Common myeloid progenitor, CD34-positive (primary cell): ENCODE measurements at regions not wholly inside any gene's neighbourhood (a gene's known extent, or its start where the extent isn't known, plus 50 kb on each side); places are given as distances from the start of the nearest gene placed in this dataset.

Source experiments
- CTCF ChIA-PET: fragments of 350-600 bp; sonication (Branson Sonifier 250); formaldehyde crosslinking; loops from one replicate; lab custom pipeline; 2021; ENCODE audit warnings: antibody characterized with exemption; lab: Charles Lee
- POLR2A ChIA-PET: fragments of 350-600 bp; sonication (Branson Sonifier 250); formaldehyde crosslinking; loops from one replicate; lab custom pipeline; 2021; ENCODE audit warnings: antibody characterized with exemption; lab: Charles Lee
- DNase-seq, 3 donors: peaks; one replicate each; pipeline versions ENCODE4 v3.0.0 to v3.0.0-alpha.2; 2013
- H3K27ac ChIP-seq, 2 experiments: 1 replicate in 1 of 2; 2 replicates in 1 of 2; pipeline ENCODE4 v1.7.0; 2013; ENCODE audit warnings: inconsistent platforms in 2 of 2, low read length in 2 of 2, mild to moderate bottlenecking in 2 of 2, low read depth in 1 of 2, moderate library complexity in 1 of 2; ENCODE audit not compliant: severe bottlenecking in 2 of 2, insufficient read depth in 1 of 2, poor library complexity in 1 of 2
- H3K27me3 ChIP-seq, 5 experiments: replicated peaks in 2 of 5; 1 replicate in 3 of 5; 2 replicates in 2 of 5; pipeline versions ENCODE4 v1.6.1 to v1.7.0; 2013; ENCODE audit warnings: low read length in 4 of 5, mild to moderate bottlenecking in 2 of 5, moderate library complexity in 2 of 5, inconsistent platforms in 1 of 5; ENCODE audit not compliant: insufficient read depth in 5 of 5, control insufficient read depth in 4 of 5
- H3K36me3 ChIP-seq, 4 experiments: 1 replicate in 2 of 4; 2 replicates in 2 of 4; pipeline versions ENCODE4 v1.6.1 to v1.7.0; 2013; ENCODE audit warnings: low read length in 3 of 4, control low read depth in 1 of 4, mild to moderate bottlenecking in 1 of 4; ENCODE audit not compliant: control insufficient read depth in 4 of 4, insufficient read depth in 4 of 4
- H3K4me1 ChIP-seq, 4 experiments: 1 replicate in 3 of 4; 2 replicates in 1 of 4; pipeline versions ENCODE4 v1.6.1 to v1.7.1; 2013; ENCODE audit warnings: low read length in 3 of 4, mild to moderate bottlenecking in 3 of 4, control low read depth in 1 of 4, inconsistent platforms in 1 of 4, moderate library complexity in 1 of 4; ENCODE audit not compliant: control insufficient read depth in 4 of 4, insufficient read depth in 4 of 4; ENCODE audit errors: control extremely low read depth in 1 of 4
- H3K4me3 ChIP-seq, 7 experiments: 1 replicate in 4 of 7; 2 replicates in 3 of 7; pipeline versions ENCODE4 v1.5.1 to v1.7.0; 2013; ENCODE audit warnings: mild to moderate bottlenecking in 7 of 7, low read length in 6 of 7, moderate library complexity in 6 of 7, inconsistent platforms in 2 of 7, low read depth in 2 of 7, control low read depth in 1 of 7; ENCODE audit not compliant: insufficient read depth in 4 of 7, control insufficient read depth in 1 of 7; ENCODE audit errors: extremely low read depth in 1 of 7
- H3K9me3 ChIP-seq, 5 experiments: 1 replicate in 4 of 5; 2 replicates in 1 of 5; pipeline versions ENCODE4 v1.6.1 to v1.7.1; 2013; ENCODE audit warnings: low read length in 4 of 5, mild to moderate bottlenecking in 2 of 5, inconsistent platforms in 1 of 5, low read depth in 1 of 5, moderate library complexity in 1 of 5; ENCODE audit not compliant: control insufficient read depth in 4 of 5, insufficient read depth in 2 of 5; ENCODE audit errors: control extremely low read depth in 1 of 5
- WGBS: methylation state at CpG from one replicate; pipeline ENCODE4 v1.1.5; 2013; ENCODE audit not compliant: insufficient coverage; 5-methylcytosine and 5-hydroxymethylcytosine counted together

DNA sequence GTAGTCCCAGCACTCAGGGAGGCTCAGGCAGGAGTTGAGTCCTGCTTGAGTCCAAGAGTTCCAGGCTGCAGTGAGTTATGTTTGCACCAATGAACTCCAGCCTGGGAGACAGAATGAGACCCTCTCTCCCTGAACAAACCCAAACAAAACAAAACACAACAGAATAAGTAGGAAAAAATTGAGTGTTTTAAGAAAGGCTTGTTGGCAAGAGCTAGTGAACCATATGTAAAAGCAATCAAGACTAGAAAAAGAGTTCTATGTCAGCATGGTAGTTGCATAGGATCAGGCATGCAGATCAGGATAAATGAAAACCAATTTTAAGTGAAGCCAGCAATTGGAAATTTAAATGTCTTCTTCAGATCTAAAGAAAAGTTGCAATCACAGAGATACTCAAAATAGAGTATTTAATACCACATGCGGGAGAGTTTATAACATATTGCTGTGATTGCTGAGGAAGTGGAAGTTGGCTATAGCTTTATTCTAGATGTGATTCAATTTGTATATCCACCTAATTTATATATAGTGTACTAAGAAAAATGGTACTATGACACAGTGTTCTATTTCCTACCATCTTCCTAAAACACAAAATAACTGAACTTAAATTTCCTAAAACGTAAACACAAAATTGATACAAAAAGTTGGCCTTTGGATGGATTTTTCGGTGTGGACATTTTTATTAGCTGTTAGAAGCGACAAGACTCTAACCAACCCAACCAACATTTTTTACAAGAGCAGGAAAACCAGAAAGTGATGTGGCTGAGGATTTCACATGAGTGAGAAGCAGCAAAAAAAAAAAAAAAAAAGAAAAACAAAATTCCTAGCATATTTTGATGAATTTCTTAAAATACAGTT is 101.9 kb upstream of the ROBO1 start:
- no peaks in the 10 kb centered on the region for H3K4me1 ChIP-seq
- CTCF ChIA-PET, result no interaction called here
- DNase-seq, result no peak
- no peaks in the 10 kb centered on the region for H3K36me3 ChIP-seq
- no peaks in the 10 kb centered on the region for H3K9me3 ChIP-seq
- no peaks in the 10 kb centered on the region for H3K27me3 ChIP-seq
- H3K4me3 ChIP-seq, result no peak overlapping the region
- POLR2A ChIA-PET, result no interaction called here
- H3K27ac ChIP-seq, result no peak overlapping the region
- WGBS, result no CpG with 5 or more reads among the region's 4 CpGs

GRCh38 chr3:79866162-79866561 is 98.4 kb upstream of the ROBO1 start:
- H3K27ac ChIP-seq, result no peak overlapping the region
- no peaks in the 10 kb centered on the region for H3K9me3 ChIP-seq
- no peak for DNase-seq
- no peaks in the 10 kb centered on the region for H3K27me3 ChIP-seq
- no peaks in the 10 kb centered on the region for H3K4me1 ChIP-seq
- ChIA-PET CTCF (no interaction called here), POLR2A (no interaction called here)
- WGBS, result no CpG with 5 or more reads among the region's 2 CpGs
- H3K36me3 ChIP-seq, result no peaks in the 10 kb centered on the region
- H3K4me3 ChIP-seq, result no peak overlapping the region

DNA sequence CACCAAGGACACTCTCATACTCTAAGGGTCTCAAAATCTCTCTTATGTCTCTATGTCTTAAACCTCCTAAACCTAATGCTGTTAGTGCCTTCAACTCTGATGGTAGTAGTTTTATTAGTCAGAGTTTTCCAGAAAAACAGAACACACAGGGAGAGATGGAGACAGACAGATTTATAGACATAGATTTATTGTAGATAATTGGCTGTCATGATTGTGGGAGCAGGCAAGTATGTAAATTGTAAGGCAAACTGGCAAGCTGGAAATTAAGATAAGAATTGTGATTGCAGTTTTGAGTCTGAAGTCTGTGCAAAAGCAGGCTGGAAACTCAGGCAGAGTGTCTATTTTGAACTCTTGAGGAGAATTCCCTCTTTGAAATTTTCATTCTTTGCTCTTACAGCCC is 96.3 kb upstream of the ROBO1 start:
- no peaks in the 10 kb centered on the region for H3K9me3 ChIP-seq
- DNase-seq, result no peak
- no peaks in the 10 kb centered on the region for H3K36me3 ChIP-seq
- no peak overlapping the region for H3K27ac ChIP-seq
- H3K27me3 ChIP-seq, result no peaks in the 10 kb centered on the region
- no peak overlapping the region for H3K4me3 ChIP-seq
- no peaks in the 10 kb centered on the region for H3K4me1 ChIP-seq
- CTCF ChIA-PET, result no interaction called here
- POLR2A ChIA-PET, result no interaction called here

DNA sequence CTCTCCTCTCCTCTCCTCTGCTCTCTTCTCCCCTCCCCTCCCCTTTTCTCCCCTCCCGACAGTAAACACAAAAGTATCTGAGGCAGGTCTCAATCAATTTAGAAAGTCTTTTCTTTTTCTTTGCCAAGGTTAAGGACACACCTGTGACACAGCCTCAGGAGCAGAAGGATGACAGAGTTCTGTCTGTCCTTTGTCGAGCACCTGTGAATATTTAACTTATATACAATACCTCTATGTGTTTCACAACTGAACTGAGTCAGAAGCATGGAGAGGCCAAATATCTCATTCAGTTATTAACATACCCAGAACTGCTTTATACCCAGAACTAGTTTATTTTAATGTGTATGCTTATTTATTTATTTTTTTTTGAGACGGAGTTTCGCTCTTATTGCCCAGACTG is 81.1 kb upstream of the ROBO1 start:
- Histone ChIP-seq H3K4me1 (no peaks in the 10 kb centered on the region), H3K27ac (no peak overlapping the region), H3K36me3 (no peaks in the 10 kb centered on the region), H3K4me3 (no peak overlapping the region), H3K27me3 (no peaks in the 10 kb centered on the region), H3K9me3 (no peaks in the 10 kb centered on the region)
- ChIA-PET POLR2A (no interaction called here), CTCF (no interaction called here)
- 80% methylated on average over 1 of the region's 4 CpGs for WGBS
- no peak for DNase-seq

DNA sequence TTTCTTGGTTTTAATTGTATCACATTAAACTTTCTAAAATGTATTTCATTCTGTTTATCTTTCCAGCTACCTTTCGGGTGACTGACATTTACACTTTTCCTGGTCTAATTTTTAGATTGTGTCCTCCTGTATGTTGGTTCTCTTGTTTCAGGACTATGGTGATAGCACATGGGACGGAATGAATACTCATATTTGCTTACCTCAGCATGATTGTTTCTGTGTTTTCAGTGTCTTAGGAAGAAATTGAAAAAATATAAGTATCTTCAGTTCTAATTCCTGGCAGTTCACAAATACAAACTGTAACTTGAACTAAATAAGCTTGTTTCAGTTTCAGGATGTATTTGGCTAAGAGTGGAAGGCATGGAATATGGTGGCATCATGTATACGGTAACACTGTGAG is 80.1 kb upstream of the ROBO1 start:
- Histone ChIP-seq H3K27ac (no peak overlapping the region), H3K9me3 (no peaks in the 10 kb centered on the region), H3K27me3 (no peaks in the 10 kb centered on the region), H3K4me1 (no peaks in the 10 kb centered on the region), H3K4me3 (no peak overlapping the region), H3K36me3 (no peaks in the 10 kb centered on the region)
- DNase-seq, result no peak
- POLR2A ChIA-PET, result no interaction called here
- CTCF ChIA-PET, result no interaction called here
- 100% methylated on average over 1 of the region's 3 CpGs for WGBS

DNA sequence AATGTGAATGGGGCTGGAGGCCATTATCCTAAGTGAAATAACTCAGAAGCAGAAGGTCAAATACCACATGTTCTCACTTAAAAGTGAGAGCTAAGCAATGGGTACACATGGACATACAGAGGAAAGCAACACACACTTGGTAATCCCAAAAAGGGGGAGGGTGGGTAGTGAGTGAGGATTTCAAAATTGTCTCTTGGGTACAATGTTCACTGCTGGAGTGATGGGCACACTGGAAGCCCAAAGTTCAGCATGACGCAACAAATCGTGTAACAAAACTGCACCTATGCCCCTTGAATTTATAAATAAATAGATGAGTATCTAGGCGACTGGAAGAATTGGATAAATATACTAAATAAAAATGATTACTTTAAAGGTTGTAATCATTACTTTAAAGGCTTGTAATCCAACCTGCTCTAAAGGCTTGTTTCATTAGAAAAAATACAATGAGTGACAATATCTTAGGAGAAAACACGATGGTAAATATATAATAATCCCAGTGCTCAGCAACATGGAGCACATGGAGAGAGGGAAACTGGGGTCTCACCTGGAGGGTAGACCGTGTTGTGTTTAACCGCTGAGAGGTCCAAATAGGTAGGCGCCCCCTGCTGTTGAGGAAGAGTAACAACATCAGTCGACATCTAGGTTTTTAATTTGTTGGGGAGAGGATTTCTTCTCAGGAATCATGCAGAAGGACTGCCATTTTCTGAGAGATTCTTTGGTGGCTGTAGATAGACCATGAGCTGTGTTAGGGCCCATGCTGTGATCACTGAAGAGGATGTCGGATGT is 78.5 kb upstream of the ROBO1 start:
- ChIA-PET CTCF (interaction anchor here (0.6 kb wide), 1 partner anchor 1117 kb away, joined by 3 read pairs; no protein-coding TSS in a partner anchor), POLR2A (no interaction called here)
- WGBS, result 49% methylated on average over 6 of the region's 9 CpGs
- H3K4me3 ChIP-seq, result no peak overlapping the region
- no peaks in the 10 kb centered on the region for H3K27me3 ChIP-seq
- no peaks in the 10 kb centered on the region for H3K4me1 ChIP-seq
- H3K36me3 ChIP-seq, result no peaks in the 10 kb centered on the region
- H3K27ac ChIP-seq, result no peak overlapping the region
- DNase-seq, result peak in 1 of 3 donors; percentile 1
- no peaks in the 10 kb centered on the region for H3K9me3 ChIP-seq

- Histone ChIP-seq H3K36me3 (no peaks in the 10 kb centered on the region), H3K4me3 (no peak overlapping the region), H3K27ac (no peak overlapping the region), H3K4me1 (no peaks in the 10 kb centered on the region), H3K9me3 (no peaks in the 10 kb centered on the region), H3K27me3 (no peaks in the 10 kb centered on the region)
- no peak for DNase-seq
- CTCF ChIA-PET, result no interaction called here
- POLR2A ChIA-PET, result no interaction called here
- WGBS, result no CpG with 5 or more reads among the region's 4 CpGs
These were observed 77.7 kb upstream of the ROBO1 start for GRCh38 chr3:79845546-79845945.
